KOPT-K1 (cell line): ENCODE measurements at regions not wholly inside any gene's neighbourhood (a gene's known extent, or its start where the extent isn't known, plus 50 kb on each side); places are given as distances from the start of the nearest gene placed in this dataset.
"Not testable (repeated sequence)": the region's sequence is repeated elsewhere in the genome, so short reads cannot be mapped to it uniquely, and the experiment has no call there.

Experiments
- H3K27ac ChIP-seq: fragments of 200-600 bp; sonication (generic); 2 replicates; pipeline ENCODE4 v1.5.1; 2016; ENCODE audit warnings: antibody characterized with exemption, mild to moderate bottlenecking, low read depth, low read length; ENCODE audit not compliant: poor library complexity, severe bottlenecking
- H3K36me3 ChIP-seq: fragments of 200-600 bp; sonication (generic); 2 replicates; pipeline ENCODE4 v1.5.1; 2017; ENCODE audit warnings: antibody characterized with exemption, mild to moderate bottlenecking, low read length, moderate library complexity; ENCODE audit not compliant: insufficient read depth
- H3K9me3 ChIP-seq: fragments of 200-600 bp; sonication (generic); 2 replicates; pipeline ENCODE4 v1.5.1; 2017; ENCODE audit warnings: antibody characterized with exemption, low read length, mild to moderate bottlenecking; ENCODE audit not compliant: insufficient read depth, poor library complexity, severe bottlenecking

- H3K27ac ChIP-seq: no peak overlapping the region
These were observed 1799.9 kb upstream of the ACO1 start for GRCh38 chr9:30584559-30584958.

GRCh38 chr9:30591461-30591860, 1793.0 kb upstream of the ACO1 start:
- no peaks in the 10 kb centered on the region for H3K36me3 ChIP-seq
- no peak overlapping the region for H3K27ac ChIP-seq
- H3K9me3 ChIP-seq: no peaks in the 10 kb centered on the region

More at GRCh38 chr9:30584559-30584958, 1799.9 kb upstream of the ACO1 start:
- H3K9me3 ChIP-seq: no peaks in the 10 kb centered on the region
- H3K36me3 ChIP-seq: no peaks in the 10 kb centered on the region

GRCh38 chr9:30597608-30598007, 1786.8 kb upstream of the ACO1 start:
- no peaks in the 10 kb centered on the region for H3K9me3 ChIP-seq
- H3K36me3 ChIP-seq: no peaks in the 10 kb centered on the region
- no peak overlapping the region for H3K27ac ChIP-seq

GRCh38 chr9:30605936-30606335, 1778.5 kb upstream of the ACO1 start:
- Histone ChIP-seq H3K36me3 (no peaks in the 10 kb centered on the region), H3K27ac (no peak overlapping the region), H3K9me3 (no peaks in the 10 kb centered on the region)

GRCh38 chr9:30609713-30610112, 1774.7 kb upstream of the ACO1 start:
- Histone ChIP-seq H3K36me3 (no peaks in the 10 kb centered on the region), H3K9me3 (no peaks in the 10 kb centered on the region), H3K27ac (no peak overlapping the region)

GRCh38 chr9:30616782-30617181, 1767.7 kb upstream of the ACO1 start:
- H3K36me3 ChIP-seq: not testable (repeated sequence)

GRCh38 chr9:30622561-30622960, 1761.9 kb upstream of the ACO1 start:
- Histone ChIP-seq H3K27ac (no peak overlapping the region), H3K36me3 (no peaks in the 10 kb centered on the region), H3K9me3 (no peaks in the 10 kb centered on the region)

More at GRCh38 chr9:30616782-30617181, 1767.7 kb upstream of the ACO1 start:
- not testable (repeated sequence) for H3K9me3 ChIP-seq, H3K27ac ChIP-seq

- Histone ChIP-seq H3K36me3 (no peaks in the 10 kb centered on the region), H3K27ac (no peak overlapping the region), H3K9me3 (no peaks in the 10 kb centered on the region)
These were observed 1755.4 kb upstream of the ACO1 start for GRCh38 chr9:30628915-30629567.

- Histone ChIP-seq H3K27ac (no peak overlapping the region), H3K9me3 (no peaks in the 10 kb centered on the region), H3K36me3 (no peaks in the 10 kb centered on the region)
These were observed 1754.0 kb upstream of the ACO1 start for GRCh38 chr9:30630459-30630858.

- H3K36me3 ChIP-seq, H3K9me3 ChIP-seq, H3K27ac ChIP-seq: not testable (repeated sequence)
These were observed 1737.8 kb upstream of the ACO1 start for GRCh38 chr9:30646639-30647038.

- Histone ChIP-seq H3K27ac (no peak overlapping the region), H3K9me3 (no peaks in the 10 kb centered on the region), H3K36me3 (no peaks in the 10 kb centered on the region)
These were observed 1722.5 kb upstream of the ACO1 start for GRCh38 chr9:30661925-30662324.

GRCh38 chr9:30670805-30671562, 1713.5 kb upstream of the ACO1 start:
- Histone ChIP-seq H3K27ac (no peak overlapping the region), H3K9me3 (no peaks in the 10 kb centered on the region), H3K36me3 (no peaks in the 10 kb centered on the region)

GRCh38 chr9:30673132-30673531, 1711.3 kb upstream of the ACO1 start:
- Histone ChIP-seq H3K9me3 (no peaks in the 10 kb centered on the region), H3K27ac (no peak overlapping the region), H3K36me3 (no peaks in the 10 kb centered on the region)

- Histone ChIP-seq H3K36me3 (no peaks in the 10 kb centered on the region), H3K9me3 (no peaks in the 10 kb centered on the region), H3K27ac (no peak overlapping the region)
These were observed 1707.8 kb upstream of the ACO1 start for GRCh38 chr9:30676651-30677050.

GRCh38 chr9:30677221-30677620, 1707.2 kb upstream of the ACO1 start:
- no peak overlapping the region for H3K27ac ChIP-seq
- no peaks in the 10 kb centered on the region for H3K36me3 ChIP-seq
- no peaks in the 10 kb centered on the region for H3K9me3 ChIP-seq

GRCh38 chr9:30688801-30689200, 1695.6 kb upstream of the ACO1 start:
- H3K36me3 ChIP-seq: no peaks in the 10 kb centered on the region
- H3K27ac ChIP-seq: no peak overlapping the region
- no peaks in the 10 kb centered on the region for H3K9me3 ChIP-seq
